ENCODE measurements at regions not wholly inside any gene's neighbourhood (a gene's known extent, or its start where the extent isn't known, plus 50 kb on each side); places are given as distances from the start of the nearest gene placed in this dataset.

DNA sequence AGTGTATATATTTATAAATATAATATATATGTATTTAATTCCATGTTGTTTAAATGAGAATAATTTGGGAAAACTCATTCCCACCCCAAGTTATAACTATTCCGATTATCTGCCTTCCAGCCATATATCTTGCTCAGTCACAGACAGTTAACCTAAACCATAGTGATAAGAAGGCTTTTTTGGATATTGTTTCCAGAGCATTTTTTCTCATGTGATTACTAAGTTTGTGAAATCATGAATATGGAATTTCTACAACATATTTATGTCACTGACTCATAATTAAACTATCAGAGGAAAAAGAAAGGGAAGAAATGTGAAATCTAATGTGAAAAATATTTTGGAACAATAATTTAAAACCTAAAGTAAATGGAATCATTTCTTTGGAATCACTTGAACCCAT is 1163.5 kb upstream of the PABPC4L start:
- H3K4me1 Mint-ChIP-seq (ENCODE audit: low read depth, unreplicated experiment): no peaks in the 10 kb centered on the region
- Histone ChIP-seq H3K4me2 (ENCODE audit: low read length) (no peak overlapping the region), H3K4me3 (ENCODE audit: insufficient read depth, low read depth, low read length) (no peak overlapping the region), H4K20me1 (ENCODE audit: insufficient read depth, low read length) (no peaks in the 10 kb centered on the region), H3K27ac (ENCODE audit: low read depth, low read length) (peak overlapping the region; percentile 29), H3K9me3 (ENCODE audit: insufficient read depth, low read depth, low read length) (no peaks in the 10 kb centered on the region), H3K9ac (ENCODE audit: low read length) (no peak overlapping the region), H3K79me2 (ENCODE audit: insufficient read depth, low read length) (no peaks in the 10 kb centered on the region), H2AFZ (ENCODE audit: low read depth, low read length) (no peak overlapping the region), H3K27me3 (ENCODE audit: insufficient read depth, low read length) (no peaks in the 10 kb centered on the region), H3K4me1 (ENCODE audit: insufficient read depth, low read length) (no peaks in the 10 kb centered on the region), H3K36me3 (ENCODE audit: insufficient read depth, low read length) (no peaks in the 10 kb centered on the region)
- TF ChIP-seq, protein P1, sequence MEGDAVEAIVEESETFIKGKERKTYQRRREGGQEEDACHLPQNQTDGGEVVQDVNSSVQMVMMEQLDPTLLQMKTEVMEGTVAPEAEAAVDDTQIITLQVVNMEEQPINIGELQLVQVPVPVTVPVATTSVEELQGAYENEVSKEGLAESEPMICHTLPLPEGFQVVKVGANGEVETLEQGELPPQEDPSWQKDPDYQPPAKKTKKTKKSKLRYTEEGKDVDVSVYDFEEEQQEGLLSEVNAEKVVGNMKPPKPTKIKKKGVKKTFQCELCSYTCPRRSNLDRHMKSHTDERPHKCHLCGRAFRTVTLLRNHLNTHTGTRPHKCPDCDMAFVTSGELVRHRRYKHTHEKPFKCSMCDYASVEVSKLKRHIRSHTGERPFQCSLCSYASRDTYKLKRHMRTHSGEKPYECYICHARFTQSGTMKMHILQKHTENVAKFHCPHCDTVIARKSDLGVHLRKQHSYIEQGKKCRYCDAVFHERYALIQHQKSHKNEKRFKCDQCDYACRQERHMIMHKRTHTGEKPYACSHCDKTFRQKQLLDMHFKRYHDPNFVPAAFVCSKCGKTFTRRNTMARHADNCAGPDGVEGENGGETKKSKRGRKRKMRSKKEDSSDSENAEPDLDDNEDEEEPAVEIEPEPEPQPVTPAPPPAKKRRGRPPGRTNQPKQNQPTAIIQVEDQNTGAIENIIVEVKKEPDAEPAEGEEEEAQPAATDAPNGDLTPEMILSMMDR (IDR thresholded peaks at IDR 0.05; ENCODE audit: insufficient read depth, low read depth, low read length): no peak
- no peak for TF ChIP-seq EZH2 (IDR thresholded peaks at IDR 0.05; ENCODE audit: insufficient read depth, low read length)
- H3K4me3 Mint-ChIP-seq (ENCODE audit: unreplicated experiment): no peak overlapping the region
- H3K9me3 Mint-ChIP-seq (ENCODE audit: unreplicated experiment): no peaks in the 10 kb centered on the region
- peak; percentile 57 for DNase-seq (ENCODE audit: low read depth)
- H3K27me3 Mint-ChIP-seq (ENCODE audit: low read depth, unreplicated experiment): no peaks in the 10 kb centered on the region
- no peaks in the 10 kb centered on the region for H3K36me3 Mint-ChIP-seq (ENCODE audit: low read depth, unreplicated experiment)
- H3K27ac Mint-ChIP-seq (ENCODE audit: unreplicated experiment): no peak overlapping the region
- no peak for FAIRE-seq

DNA sequence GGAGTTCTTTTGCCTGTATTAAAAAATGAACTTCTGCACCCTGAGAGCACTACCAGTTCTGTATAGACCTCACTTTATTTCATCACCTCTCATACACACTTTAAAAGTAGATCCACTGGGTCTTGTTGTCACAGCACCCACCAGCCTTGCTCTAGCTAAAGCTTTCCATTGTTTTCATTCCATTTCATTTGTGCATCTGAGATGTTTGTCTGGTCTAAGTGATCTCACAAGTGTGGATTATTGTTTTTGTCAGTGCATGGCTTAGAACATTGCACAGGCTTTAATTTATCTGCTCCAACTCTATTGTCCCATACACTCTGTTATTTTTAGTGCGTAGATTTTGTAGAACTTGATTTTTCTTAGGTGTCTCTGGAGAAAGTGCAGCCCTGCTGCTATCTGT is 1157.5 kb upstream of the PABPC4L start:
- Histone ChIP-seq H3K4me1 (ENCODE audit: insufficient read depth, low read length) (no peaks in the 10 kb centered on the region), H2AFZ (ENCODE audit: low read depth, low read length) (no peak overlapping the region), H3K27ac (ENCODE audit: low read depth, low read length) (no peak overlapping the region), H3K9me3 (ENCODE audit: insufficient read depth, low read depth, low read length) (no peaks in the 10 kb centered on the region), H4K20me1 (ENCODE audit: insufficient read depth, low read length) (no peaks in the 10 kb centered on the region), H3K27me3 (ENCODE audit: insufficient read depth, low read length) (no peaks in the 10 kb centered on the region), H3K4me3 (ENCODE audit: insufficient read depth, low read depth, low read length) (no peak overlapping the region), H3K79me2 (ENCODE audit: insufficient read depth, low read length) (no peaks in the 10 kb centered on the region), H3K36me3 (ENCODE audit: insufficient read depth, low read length) (no peaks in the 10 kb centered on the region), H3K9ac (ENCODE audit: low read length) (no peak overlapping the region), H3K4me2 (ENCODE audit: low read length) (no peak overlapping the region)
- H3K36me3 Mint-ChIP-seq (ENCODE audit: low read depth, unreplicated experiment): no peaks in the 10 kb centered on the region
- H3K9me3 Mint-ChIP-seq (ENCODE audit: unreplicated experiment): no peaks in the 10 kb centered on the region
- FAIRE-seq: no peak
- TF ChIP-seq, protein P1 (IDR thresholded peaks at IDR 0.05; ENCODE audit: insufficient read depth, low read depth, low read length): no peak
- TF ChIP-seq EZH2 (IDR thresholded peaks at IDR 0.05; ENCODE audit: insufficient read depth, low read length): no peak
- no peaks in the 10 kb centered on the region for H3K27me3 Mint-ChIP-seq (ENCODE audit: low read depth, unreplicated experiment)
- no peak overlapping the region for H3K27ac Mint-ChIP-seq (ENCODE audit: unreplicated experiment)
- DNase-seq (ENCODE audit: low read depth): no peak
- H3K4me1 Mint-ChIP-seq (ENCODE audit: low read depth, unreplicated experiment): peaks cover 5% of the 10 kb centered on the region
- H3K4me3 Mint-ChIP-seq (ENCODE audit: unreplicated experiment): no peak overlapping the region

DNA sequence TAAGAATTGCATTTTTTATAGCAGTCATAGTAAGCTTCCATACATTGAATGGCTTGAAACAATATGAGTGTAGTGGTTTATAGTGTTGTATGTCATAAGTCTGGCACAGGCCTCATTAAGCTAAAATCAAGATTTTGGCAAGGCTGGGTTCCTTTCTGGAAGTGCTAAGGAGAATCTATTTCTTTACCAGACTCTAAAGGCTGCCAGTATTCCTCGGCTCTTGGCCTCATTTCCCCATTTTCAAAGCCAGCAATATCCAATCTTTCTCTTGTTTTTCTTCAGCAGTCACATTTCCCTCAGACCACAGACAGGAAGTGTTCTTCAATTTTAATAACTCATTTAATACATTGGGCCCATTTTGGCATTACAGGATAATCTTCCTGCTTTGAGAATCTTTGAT is 1155.5 kb upstream of the PABPC4L start:
- no peak overlapping the region for H3K4me3 Mint-ChIP-seq (ENCODE audit: unreplicated experiment)
- H3K4me1 Mint-ChIP-seq (ENCODE audit: low read depth, unreplicated experiment): peaks cover 5% of the 10 kb centered on the region
- TF ChIP-seq, protein P1 (IDR thresholded peaks at IDR 0.05; ENCODE audit: insufficient read depth, low read depth, low read length): no peak
- no peak for TF ChIP-seq EZH2 (IDR thresholded peaks at IDR 0.05; ENCODE audit: insufficient read depth, low read length)
- H3K27me3 Mint-ChIP-seq (ENCODE audit: low read depth, unreplicated experiment): no peaks in the 10 kb centered on the region
- no peak overlapping the region for H3K4me2 ChIP-seq (ENCODE audit: low read length)
- no peak overlapping the region for H3K9ac ChIP-seq (ENCODE audit: low read length)
- no peak overlapping the region for H3K27ac Mint-ChIP-seq (ENCODE audit: unreplicated experiment)
- no peak overlapping the region for H2AFZ ChIP-seq (ENCODE audit: low read depth, low read length)
- no peaks in the 10 kb centered on the region for H3K36me3 Mint-ChIP-seq (ENCODE audit: low read depth, unreplicated experiment)
- FAIRE-seq (no peak), DNase-seq (ENCODE audit: low read depth) (no peak)
- no peaks in the 10 kb centered on the region for H3K36me3 ChIP-seq (ENCODE audit: insufficient read depth, low read length)
- H3K27ac ChIP-seq (ENCODE audit: low read depth, low read length): no peak overlapping the region
- no peaks in the 10 kb centered on the region for H3K9me3 Mint-ChIP-seq (ENCODE audit: unreplicated experiment)
- no peaks in the 10 kb centered on the region for H3K4me1 ChIP-seq (ENCODE audit: insufficient read depth, low read length)
- no peaks in the 10 kb centered on the region for H4K20me1 ChIP-seq (ENCODE audit: insufficient read depth, low read length)
- no peaks in the 10 kb centered on the region for H3K79me2 ChIP-seq (ENCODE audit: insufficient read depth, low read length)
- no peaks in the 10 kb centered on the region for H3K9me3 ChIP-seq (ENCODE audit: insufficient read depth, low read depth, low read length)
- no peak overlapping the region for H3K4me3 ChIP-seq (ENCODE audit: insufficient read depth, low read depth, low read length)
- H3K27me3 ChIP-seq (ENCODE audit: insufficient read depth, low read length): no peaks in the 10 kb centered on the region

All from astrocyte (in vitro differentiated cells and primary cell).